ENCODE measurements at regions not wholly inside any gene's neighbourhood (a gene's known extent, or its start where the extent isn't known, plus 50 kb on each side); places are given as distances from the start of the nearest gene placed in this dataset.

GRCh38 chr11:32023370-32024305 lies 67.2 kb upstream of the RCN1 start:
- no peak overlapping the region for H3K27ac ChIP-seq (ENCODE audit: control insufficient read depth, insufficient read depth, low read length)
- no peaks in the 10 kb centered on the region for H3K4me1 ChIP-seq (ENCODE audit: control insufficient read depth, extremely low read depth, insufficient read depth, low read length)
- H3K4me3 ChIP-seq (ENCODE audit: control insufficient read depth in 2 of 3, extremely low read depth in 1 of 3, insufficient read depth in 2 of 3, low read depth in 1 of 3, low read length in 3 of 3): no peak overlapping the region
- no peaks in the 10 kb centered on the region for H3K79me2 ChIP-seq (ENCODE audit: control insufficient read depth, insufficient read depth, low read length)
- no peaks in the 10 kb centered on the region for H4K20me1 ChIP-seq (ENCODE audit: control insufficient read depth, extremely low read depth, insufficient read depth, low read length)
- no peaks in the 10 kb centered on the region for H3K27me3 ChIP-seq (ENCODE audit: control insufficient read depth, extremely low read depth, insufficient read depth, low read length)
- FAIRE-seq: no peak
- H3K9me3 ChIP-seq (ENCODE audit: control insufficient read depth, low read depth, low read length): no peaks in the 10 kb centered on the region
- no peaks in the 10 kb centered on the region for H3K9me1 ChIP-seq (ENCODE audit: control insufficient read depth, extremely low read depth, insufficient read depth, low read length)
- H3K9ac ChIP-seq (ENCODE audit: control insufficient read depth, extremely low read depth, insufficient read depth, low read length): no peak overlapping the region
- no peak overlapping the region for H2AFZ ChIP-seq (ENCODE audit: control insufficient read depth, low read length)
- dilution Hi-C loops (cut with MboI; ENCODE audit: extremely low pct_ligation_motif_present, low sequenced_read_pairs): no loop called here
- H3K4me2 ChIP-seq (ENCODE audit: control insufficient read depth, extremely low read depth, insufficient read depth, low read depth, low read length): no peak overlapping the region
- no peak for DNase-seq (ENCODE audit: low read depth, low spot score)
- no peaks in the 10 kb centered on the region for H3K36me3 ChIP-seq (ENCODE audit: control insufficient read depth in 2 of 2, extremely low read depth in 1 of 2, insufficient read depth in 2 of 2, low read length in 2 of 2)
- TF ChIP-seq EZH2 (IDR thresholded peaks at IDR 0.05; ENCODE audit: low read length) (no peak), CTCF (optimal IDR thresholded peaks at IDR 0.05 in 1 of 3, IDR thresholded peaks at IDR 0.05 in 1 of 3, conservative IDR thresholded peaks at IDR 0.05 in 1 of 3; ENCODE audit: extremely low read depth in 1 of 3, insufficient read depth in 2 of 3, low read length in 3 of 3) (no peak)

GRCh38 chr11:32018672-32019071 lies 72.2 kb upstream of the RCN1 start:
- Histone ChIP-seq H3K4me2 (ENCODE audit: control insufficient read depth, extremely low read depth, insufficient read depth, low read depth, low read length) (no peak overlapping the region), H3K9ac (ENCODE audit: control insufficient read depth, extremely low read depth, insufficient read depth, low read length) (no peak overlapping the region), H3K27ac (ENCODE audit: control insufficient read depth, insufficient read depth, low read length) (no peak overlapping the region), H3K36me3 (ENCODE audit: control insufficient read depth in 2 of 2, extremely low read depth in 1 of 2, insufficient read depth in 2 of 2, low read length in 2 of 2) (no peaks in the 10 kb centered on the region), H3K9me1 (ENCODE audit: control insufficient read depth, extremely low read depth, insufficient read depth, low read length) (no peaks in the 10 kb centered on the region), H3K4me1 (ENCODE audit: control insufficient read depth, extremely low read depth, insufficient read depth, low read length) (no peaks in the 10 kb centered on the region), H3K9me3 (ENCODE audit: control insufficient read depth, low read depth, low read length) (no peaks in the 10 kb centered on the region), H3K4me3 (ENCODE audit: control insufficient read depth in 2 of 3, extremely low read depth in 1 of 3, insufficient read depth in 2 of 3, low read depth in 1 of 3, low read length in 3 of 3) (no peak overlapping the region), H3K79me2 (ENCODE audit: control insufficient read depth, insufficient read depth, low read length) (no peaks in the 10 kb centered on the region), H4K20me1 (ENCODE audit: control insufficient read depth, extremely low read depth, insufficient read depth, low read length) (no peaks in the 10 kb centered on the region), H2AFZ (ENCODE audit: control insufficient read depth, low read length) (no peak overlapping the region), H3K27me3 (ENCODE audit: control insufficient read depth, extremely low read depth, insufficient read depth, low read length) (no peaks in the 10 kb centered on the region)
- no peak for TF ChIP-seq EZH2 (IDR thresholded peaks at IDR 0.05; ENCODE audit: low read length)
- TF ChIP-seq CTCF (optimal IDR thresholded peaks at IDR 0.05 in 1 of 3, IDR thresholded peaks at IDR 0.05 in 1 of 3, conservative IDR thresholded peaks at IDR 0.05 in 1 of 3; ENCODE audit: extremely low read depth in 1 of 3, insufficient read depth in 2 of 3, low read length in 3 of 3): no peak
- FAIRE-seq: no peak
- dilution Hi-C loops (cut with MboI; ENCODE audit: extremely low pct_ligation_motif_present, low sequenced_read_pairs): no loop called here
- no peak for DNase-seq (ENCODE audit: low read depth, low spot score)
